Glutamatergic neuron (in vitro differentiated cells): ENCODE measurements at regions not wholly inside any gene's neighbourhood (a gene's known extent, or its start where the extent isn't known, plus 50 kb on each side); places are given as distances from the start of the nearest gene placed in this dataset.

Source experiments
- DNase-seq: peaks from one replicate; pipeline ENCODE4 v3.0.0; 2022
- H3K27ac Mint-ChIP-seq: one replicate; pipeline ENCODE4 v1.8.0; 2020; ENCODE audit warnings: mild to moderate bottlenecking, mixed read lengths, inconsistent platforms; ENCODE audit not compliant: unreplicated experiment
- H3K27me3 Mint-ChIP-seq: one replicate; pipeline ENCODE4 v1.8.0; 2020; ENCODE audit warnings: mild to moderate bottlenecking, moderate library complexity, mixed read lengths, inconsistent platforms; ENCODE audit not compliant: unreplicated experiment
- H3K36me3 Mint-ChIP-seq: one replicate; pipeline ENCODE4 v1.8.0; 2020; ENCODE audit warnings: mild to moderate bottlenecking, mixed read lengths, inconsistent platforms; ENCODE audit not compliant: unreplicated experiment
- H3K4me1 Mint-ChIP-seq: one replicate; pipeline ENCODE4 v1.8.0; 2020; ENCODE audit warnings: mild to moderate bottlenecking, low read depth, mixed read lengths, inconsistent platforms; ENCODE audit not compliant: unreplicated experiment
- H3K4me3 Mint-ChIP-seq: one replicate; pipeline ENCODE4 v1.8.0; 2020; ENCODE audit warnings: mild to moderate bottlenecking, mixed read lengths, inconsistent platforms; ENCODE audit not compliant: unreplicated experiment
- H3K9me3 Mint-ChIP-seq: one replicate; pipeline ENCODE4 v1.8.0; 2020; ENCODE audit warnings: mild to moderate bottlenecking, moderate library complexity, mixed read lengths, inconsistent platforms; ENCODE audit not compliant: unreplicated experiment
- TF ChIP-seq, protein P1 (sequence below): fragments of 200-600 bp; sonication (generic); IDR thresholded peaks from one replicate; pipeline ENCODE4 v1.5.0; 2021; ENCODE audit not compliant: partially characterized antibody, unreplicated experiment

DNA sequence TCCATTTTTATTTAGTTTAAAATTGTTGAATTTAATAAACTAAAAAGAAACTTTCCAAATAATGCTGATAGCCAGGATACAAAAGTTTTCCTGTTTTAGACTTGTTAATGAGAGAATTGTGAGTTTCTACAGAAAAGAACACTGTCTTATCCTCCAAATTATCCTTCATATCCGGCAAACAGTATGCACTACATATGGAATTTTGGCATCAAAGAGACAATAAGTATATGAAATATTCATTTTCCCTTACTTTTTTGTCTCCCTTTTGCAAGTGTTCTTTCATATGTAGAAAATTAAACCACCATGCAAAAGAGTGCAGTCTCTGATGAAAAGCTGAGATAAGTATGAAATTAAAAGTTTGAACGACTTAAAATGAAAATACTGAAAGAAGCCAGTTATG is 159.4 kb downstream of the UBE2E3 start:
- DNase-seq: no peak
- TF ChIP-seq, protein P1, sequence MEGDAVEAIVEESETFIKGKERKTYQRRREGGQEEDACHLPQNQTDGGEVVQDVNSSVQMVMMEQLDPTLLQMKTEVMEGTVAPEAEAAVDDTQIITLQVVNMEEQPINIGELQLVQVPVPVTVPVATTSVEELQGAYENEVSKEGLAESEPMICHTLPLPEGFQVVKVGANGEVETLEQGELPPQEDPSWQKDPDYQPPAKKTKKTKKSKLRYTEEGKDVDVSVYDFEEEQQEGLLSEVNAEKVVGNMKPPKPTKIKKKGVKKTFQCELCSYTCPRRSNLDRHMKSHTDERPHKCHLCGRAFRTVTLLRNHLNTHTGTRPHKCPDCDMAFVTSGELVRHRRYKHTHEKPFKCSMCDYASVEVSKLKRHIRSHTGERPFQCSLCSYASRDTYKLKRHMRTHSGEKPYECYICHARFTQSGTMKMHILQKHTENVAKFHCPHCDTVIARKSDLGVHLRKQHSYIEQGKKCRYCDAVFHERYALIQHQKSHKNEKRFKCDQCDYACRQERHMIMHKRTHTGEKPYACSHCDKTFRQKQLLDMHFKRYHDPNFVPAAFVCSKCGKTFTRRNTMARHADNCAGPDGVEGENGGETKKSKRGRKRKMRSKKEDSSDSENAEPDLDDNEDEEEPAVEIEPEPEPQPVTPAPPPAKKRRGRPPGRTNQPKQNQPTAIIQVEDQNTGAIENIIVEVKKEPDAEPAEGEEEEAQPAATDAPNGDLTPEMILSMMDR: no peak

DNA sequence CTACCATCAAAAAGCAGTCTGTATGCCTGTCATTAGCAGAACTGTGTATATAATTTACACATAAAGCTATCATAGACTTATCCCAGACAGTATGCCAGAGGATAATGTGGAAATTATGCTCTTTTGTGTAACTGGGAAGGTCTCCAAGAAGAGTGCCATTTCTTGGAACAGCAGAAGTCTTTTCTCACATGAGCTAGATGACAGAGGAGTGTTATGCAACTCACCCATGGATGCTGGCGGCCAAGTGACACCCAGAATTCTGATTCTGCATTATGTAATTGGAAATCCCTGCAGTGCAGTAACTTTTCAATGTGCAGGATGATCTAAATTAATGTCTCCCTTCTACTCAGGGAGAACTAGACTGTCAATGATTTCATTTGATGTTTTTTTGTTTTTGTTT is 160.0 kb downstream of the UBE2E3 start:
- TF ChIP-seq, protein P1: no peak
- Mint-ChIP-seq H3K27me3 (no peaks in the 10 kb centered on the region), H3K4me3 (no peak overlapping the region), H3K27ac (no peak overlapping the region), H3K9me3 (no peaks in the 10 kb centered on the region), H3K4me1 (no peaks in the 10 kb centered on the region), H3K36me3 (no peaks in the 10 kb centered on the region)
- no peak for DNase-seq

More for the DNA sequence above, 159.4 kb downstream of the UBE2E3 start:
- H3K27ac Mint-ChIP-seq: no peak overlapping the region
- H3K4me1 Mint-ChIP-seq: no peaks in the 10 kb centered on the region
- no peak overlapping the region for H3K4me3 Mint-ChIP-seq
- H3K27me3 Mint-ChIP-seq: no peaks in the 10 kb centered on the region
- no peaks in the 10 kb centered on the region for H3K36me3 Mint-ChIP-seq
- H3K9me3 Mint-ChIP-seq: no peaks in the 10 kb centered on the region

DNA sequence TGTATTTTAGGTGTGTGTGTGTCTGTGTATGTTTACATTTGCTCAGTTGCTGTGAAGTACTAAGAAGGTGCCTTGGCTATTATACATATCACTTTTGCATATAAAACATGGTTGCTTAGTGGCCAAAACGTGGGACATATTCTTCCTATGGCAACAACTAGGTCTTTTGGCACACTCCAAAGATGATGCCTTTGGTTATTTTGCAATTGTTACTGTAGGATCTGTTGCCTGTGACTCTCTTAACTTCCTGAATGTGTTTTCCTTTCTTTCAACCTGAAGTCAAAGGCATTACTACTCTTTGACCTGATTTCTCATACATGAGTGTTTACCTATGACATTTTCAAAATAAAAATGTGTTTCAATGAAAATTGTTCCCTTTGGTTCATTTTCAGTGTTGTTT is 160.5 kb downstream of the UBE2E3 start:
- H3K27me3 Mint-ChIP-seq: no peaks in the 10 kb centered on the region
- H3K36me3 Mint-ChIP-seq: no peaks in the 10 kb centered on the region
- H3K27ac Mint-ChIP-seq: no peak overlapping the region
- TF ChIP-seq, protein P1: no peak
- no peaks in the 10 kb centered on the region for H3K9me3 Mint-ChIP-seq
- no peak for DNase-seq
- no peaks in the 10 kb centered on the region for H3K4me1 Mint-ChIP-seq
- no peak overlapping the region for H3K4me3 Mint-ChIP-seq

DNA sequence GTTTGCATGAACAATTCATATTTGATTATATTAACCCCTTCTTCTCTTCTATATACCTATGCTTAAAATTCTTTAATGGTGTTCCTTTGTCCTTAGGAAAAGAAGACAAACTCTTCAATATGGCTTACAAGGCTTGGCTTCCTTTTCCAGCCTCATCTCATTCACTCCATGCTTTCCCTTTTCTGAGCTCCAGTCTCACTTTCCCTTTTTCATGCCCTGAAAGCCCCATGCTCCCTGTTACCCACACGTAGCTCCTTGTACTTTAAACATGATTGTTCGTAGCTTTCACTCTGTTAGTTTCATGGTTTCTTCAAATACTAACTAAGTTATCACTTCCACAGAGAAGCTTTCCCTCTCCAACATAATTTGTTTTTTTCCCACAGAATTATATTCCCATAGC is 161.3 kb downstream of the UBE2E3 start:
- TF ChIP-seq, protein P1: no peak
- no peak overlapping the region for H3K27ac Mint-ChIP-seq
- H3K9me3 Mint-ChIP-seq: no peaks in the 10 kb centered on the region
- H3K27me3 Mint-ChIP-seq: no peaks in the 10 kb centered on the region
- no peak overlapping the region for H3K4me3 Mint-ChIP-seq
- DNase-seq: no peak
- no peaks in the 10 kb centered on the region for H3K36me3 Mint-ChIP-seq
- H3K4me1 Mint-ChIP-seq: no peaks in the 10 kb centered on the region

DNA sequence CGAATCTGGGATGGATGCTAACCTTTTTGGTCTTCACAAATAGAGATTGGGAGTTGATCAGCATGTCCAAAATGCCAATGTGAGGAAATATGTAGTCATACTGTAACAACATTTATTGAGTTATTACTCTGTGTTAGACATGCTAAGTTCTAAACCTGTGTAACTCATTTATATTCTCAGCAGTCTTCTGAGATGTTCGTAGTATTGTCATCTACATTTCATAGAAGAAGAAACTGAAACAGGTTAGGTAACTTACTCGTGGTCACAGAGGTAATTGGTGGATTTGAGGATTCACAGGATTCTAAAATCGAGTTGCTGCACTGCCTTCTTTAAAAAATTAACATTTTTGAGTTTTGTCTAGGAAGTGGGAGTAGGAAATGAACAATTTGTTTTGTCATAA is 162.1 kb downstream of the UBE2E3 start:
- Mint-ChIP-seq H3K36me3 (no peaks in the 10 kb centered on the region), H3K27me3 (no peaks in the 10 kb centered on the region), H3K27ac (no peak overlapping the region), H3K9me3 (no peaks in the 10 kb centered on the region), H3K4me3 (no peak overlapping the region), H3K4me1 (no peaks in the 10 kb centered on the region)
- TF ChIP-seq, protein P1: no peak
- DNase-seq: no peak
